ENCODE measurements at regions not wholly inside any gene's neighbourhood (a gene's known extent, or its start where the extent isn't known, plus 50 kb on each side); places are given as distances from the start of the nearest gene placed in this dataset.
A peak's percentile ranks its signal among the peaks of the same experiment; 100 is the strongest.
"Not testable (repeated sequence)": the region's sequence is repeated elsewhere in the genome, so short reads cannot be mapped to it uniquely, and the experiment has no call there.

GRCh38 chrX:150167482-150168324, 195.4 kb upstream of the MAMLD1 start:
- no peak for DNase-seq

- DNase-seq, result no peak
Measured at GRCh38 chrX:150182161-150182560, 181.0 kb upstream of the MAMLD1 start.

DNA sequence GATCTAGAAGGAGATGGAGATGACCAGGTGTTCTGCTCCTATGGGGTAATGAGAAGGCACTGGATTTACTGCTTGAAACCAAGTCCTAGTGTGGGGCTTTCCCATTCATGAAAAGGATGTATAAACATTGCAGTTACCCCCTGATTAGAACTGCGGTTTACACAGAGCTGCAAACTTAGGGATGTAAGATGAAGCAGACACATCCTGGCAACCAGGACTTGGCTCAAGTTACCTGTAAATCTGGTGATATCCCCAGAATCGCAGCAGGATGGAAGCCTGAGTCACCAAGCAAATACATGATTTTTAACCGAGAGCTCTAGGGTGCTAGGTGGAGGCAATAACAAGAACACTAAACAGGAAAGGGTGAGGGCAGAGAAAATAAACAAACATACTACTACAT, 178.6 kb upstream of the MAMLD1 start:
- no peak for DNase-seq

- DNase-seq, result no peak
Measured at GRCh38 chrX:150185766-150186165, 177.4 kb upstream of the MAMLD1 start.

DNA sequence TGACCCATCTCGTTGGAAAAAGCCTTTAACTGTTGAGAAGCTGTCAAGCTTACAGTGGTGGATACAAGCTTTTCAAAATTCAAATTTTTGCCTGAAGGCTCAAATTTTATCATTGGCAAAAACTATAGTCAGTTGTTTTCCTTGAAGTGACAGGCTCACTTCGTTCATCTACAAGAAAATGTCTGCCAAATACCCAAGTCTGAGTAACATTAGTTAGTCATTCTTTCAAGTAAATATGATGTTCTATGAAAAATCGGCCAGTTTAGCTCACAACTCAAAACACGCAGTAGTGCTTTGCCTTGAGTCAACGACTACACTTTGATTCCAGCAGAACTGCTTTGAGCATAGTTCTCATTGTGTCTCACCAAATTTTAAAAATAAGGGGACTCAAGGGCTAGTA, 170.3 kb upstream of the MAMLD1 start:
- no peak for DNase-seq

DNA sequence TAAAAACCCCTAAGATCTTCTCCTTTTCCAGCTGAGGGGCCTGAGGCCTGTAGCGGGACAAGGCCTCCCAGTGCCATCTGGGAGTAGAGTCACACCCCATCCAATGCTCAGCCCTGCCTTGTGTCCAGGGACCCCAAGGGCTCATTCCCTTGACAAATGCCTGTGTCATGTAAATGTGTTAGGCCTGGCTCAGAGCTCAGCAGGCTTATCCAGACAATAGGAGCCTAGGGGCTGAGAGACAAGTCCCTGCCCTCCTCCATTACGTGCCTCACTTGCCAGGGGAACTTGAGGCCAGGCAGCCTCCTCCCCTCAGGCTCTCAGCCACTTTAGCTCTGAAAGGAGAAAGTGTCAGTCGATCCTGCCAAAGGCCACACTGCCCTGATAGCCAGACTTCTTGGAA, 166.8 kb upstream of the MAMLD1 start:
- DNase-seq, result no peak

GRCh38 chrX:150197388-150197787, 165.7 kb upstream of the MAMLD1 start:
- no peak for DNase-seq

- no peak for DNase-seq
Measured at GRCh38 chrX:150198776-150199175, 164.3 kb upstream of the MAMLD1 start.

GRCh38 chrX:150199181-150199580, 163.9 kb upstream of the MAMLD1 start:
- DNase-seq, result no peak

- no peak for DNase-seq
Measured at GRCh38 chrX:150199803-150200202, 163.3 kb upstream of the MAMLD1 start.

GRCh38 chrX:150200361-150200760, 162.8 kb upstream of the MAMLD1 start:
- no peak for DNase-seq

DNA sequence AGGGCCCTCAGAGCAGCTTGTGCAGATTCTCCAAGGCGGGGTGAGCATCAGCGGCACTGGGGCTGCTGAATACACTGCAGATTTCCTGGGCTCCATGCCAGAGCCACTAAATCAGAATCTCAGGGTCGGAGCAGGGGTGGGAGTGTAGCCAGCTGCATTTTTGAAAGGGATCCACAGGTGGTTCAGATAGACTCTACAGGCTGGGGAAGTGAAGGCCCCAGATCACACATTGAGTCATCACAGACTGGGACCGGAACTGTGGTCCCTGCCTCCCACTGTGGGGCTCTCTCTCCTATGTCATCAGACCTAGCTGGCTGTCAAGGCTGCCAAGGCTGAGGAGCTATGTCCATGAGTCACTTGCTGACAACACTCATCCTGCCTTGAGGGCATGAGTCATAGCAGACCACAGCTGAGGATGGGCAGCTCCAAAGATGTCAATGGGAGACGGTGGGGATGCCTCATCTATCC, 162.3 kb upstream of the MAMLD1 start:
- DNase-seq, result peak; percentile 68

DNA sequence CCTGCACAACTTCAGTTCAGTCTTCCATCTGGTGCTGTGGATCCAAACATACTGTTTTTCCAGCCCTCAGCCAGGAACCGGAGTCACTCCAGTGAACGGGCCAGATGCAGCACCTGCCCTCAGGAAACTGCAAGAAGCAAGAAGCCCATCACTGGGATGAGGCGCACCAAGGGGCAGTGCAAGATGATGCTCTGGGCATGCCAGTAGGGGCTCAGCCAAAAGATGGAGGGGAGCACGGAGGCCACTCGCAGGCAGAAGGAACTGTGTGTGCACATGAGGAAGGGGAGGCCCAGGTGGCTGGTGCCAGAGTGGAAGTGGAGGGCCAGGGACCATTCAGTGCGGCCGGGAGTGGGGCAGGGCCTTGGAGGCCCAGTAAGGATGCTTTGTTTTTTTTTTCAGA, 161.7 kb upstream of the MAMLD1 start:
- DNase-seq, result no peak

DNA sequence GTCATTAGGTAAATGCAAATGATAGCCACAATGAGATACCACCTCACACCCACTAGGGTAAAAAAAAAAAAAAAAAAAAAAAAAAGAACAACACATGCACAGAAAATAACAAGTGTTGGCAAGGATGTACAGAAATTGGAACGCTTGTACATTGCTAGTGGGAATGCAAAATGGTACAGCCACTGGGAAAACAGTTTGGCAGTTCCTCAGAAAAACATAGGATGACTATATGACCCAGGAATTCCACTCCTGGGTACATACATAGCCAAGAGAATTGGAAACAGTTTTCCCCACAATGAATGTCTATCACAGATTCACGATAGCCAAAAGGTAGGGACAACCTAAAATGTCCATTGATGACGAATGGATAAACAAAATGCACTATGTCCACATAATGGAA, 161.3 kb upstream of the MAMLD1 start:
- DNase-seq, result no peak

DNA sequence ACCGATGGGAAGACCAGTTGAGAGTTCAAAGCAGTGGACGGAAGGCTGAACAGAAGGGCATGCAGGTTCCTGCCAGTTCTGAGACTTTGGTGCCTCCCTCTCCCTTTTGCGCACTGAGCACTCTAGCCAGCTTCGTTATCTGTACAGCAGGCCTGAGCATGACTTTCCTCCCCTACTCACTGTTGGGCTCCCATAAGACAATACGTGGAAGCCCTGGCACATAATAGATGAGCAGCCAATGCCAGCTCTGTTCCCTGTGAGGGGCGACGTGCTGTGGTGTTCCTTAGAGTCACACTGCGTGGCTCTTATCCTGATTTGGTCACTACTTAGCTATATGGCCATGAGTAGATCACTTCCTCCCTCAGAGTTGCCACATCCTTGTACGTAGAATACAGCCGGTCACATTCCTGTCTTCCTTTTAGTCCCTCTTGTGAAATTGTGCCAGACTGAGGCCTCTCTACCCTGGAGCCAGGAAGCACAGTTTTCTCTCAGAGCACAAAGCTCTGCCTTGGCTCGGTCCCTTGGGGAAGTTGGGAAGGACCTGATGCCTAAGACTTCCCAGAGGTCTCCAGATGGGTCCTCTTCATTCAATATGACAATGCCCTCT, 160.4 kb upstream of the MAMLD1 start:
- DNase-seq, result no peak

GRCh38 chrX:150203248-150203645, 159.9 kb upstream of the MAMLD1 start:
- no peak for DNase-seq

DNA sequence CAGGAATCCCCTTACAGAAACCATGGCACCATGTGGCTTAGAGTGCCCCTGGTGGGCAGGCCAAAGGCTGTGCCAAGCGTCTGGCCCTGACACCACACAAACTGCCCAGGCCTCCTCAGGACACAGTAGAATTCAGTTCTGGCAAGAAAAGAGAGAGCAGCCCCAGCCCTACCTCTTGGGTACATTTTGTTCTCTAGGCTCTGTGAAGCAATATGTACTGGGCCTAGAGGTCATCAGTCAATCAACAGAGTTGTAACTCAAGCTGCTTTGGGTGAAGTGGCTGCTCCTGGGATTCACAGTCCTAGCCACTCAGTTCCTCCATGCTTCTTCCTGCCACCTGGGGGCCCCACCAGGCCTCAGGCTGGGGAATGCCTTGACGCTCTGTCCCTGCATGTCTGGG, 158.1 kb upstream of the MAMLD1 start:
- no peak for DNase-seq

- DNase-seq, result no peak
Measured at GRCh38 chrX:150207733-150208132, 155.4 kb upstream of the MAMLD1 start.

DNA sequence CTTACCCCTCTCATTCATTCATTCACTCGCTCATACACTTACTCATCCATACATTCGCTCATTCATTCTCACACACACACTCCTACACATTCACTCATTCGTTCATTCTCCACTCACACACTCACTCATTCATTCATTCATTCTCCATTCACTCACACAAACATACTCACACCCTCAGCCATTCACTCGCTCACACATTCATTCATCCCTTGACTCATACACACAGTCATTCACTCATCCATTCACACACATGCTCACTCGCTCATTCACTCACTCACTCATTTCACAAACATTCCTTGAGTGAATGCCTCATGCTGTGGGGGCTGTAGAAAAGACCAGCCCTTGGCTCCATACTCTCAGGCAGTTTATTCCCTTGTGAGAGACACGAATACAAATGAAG, 151.1 kb upstream of the MAMLD1 start:
- no peak for DNase-seq

DNA sequence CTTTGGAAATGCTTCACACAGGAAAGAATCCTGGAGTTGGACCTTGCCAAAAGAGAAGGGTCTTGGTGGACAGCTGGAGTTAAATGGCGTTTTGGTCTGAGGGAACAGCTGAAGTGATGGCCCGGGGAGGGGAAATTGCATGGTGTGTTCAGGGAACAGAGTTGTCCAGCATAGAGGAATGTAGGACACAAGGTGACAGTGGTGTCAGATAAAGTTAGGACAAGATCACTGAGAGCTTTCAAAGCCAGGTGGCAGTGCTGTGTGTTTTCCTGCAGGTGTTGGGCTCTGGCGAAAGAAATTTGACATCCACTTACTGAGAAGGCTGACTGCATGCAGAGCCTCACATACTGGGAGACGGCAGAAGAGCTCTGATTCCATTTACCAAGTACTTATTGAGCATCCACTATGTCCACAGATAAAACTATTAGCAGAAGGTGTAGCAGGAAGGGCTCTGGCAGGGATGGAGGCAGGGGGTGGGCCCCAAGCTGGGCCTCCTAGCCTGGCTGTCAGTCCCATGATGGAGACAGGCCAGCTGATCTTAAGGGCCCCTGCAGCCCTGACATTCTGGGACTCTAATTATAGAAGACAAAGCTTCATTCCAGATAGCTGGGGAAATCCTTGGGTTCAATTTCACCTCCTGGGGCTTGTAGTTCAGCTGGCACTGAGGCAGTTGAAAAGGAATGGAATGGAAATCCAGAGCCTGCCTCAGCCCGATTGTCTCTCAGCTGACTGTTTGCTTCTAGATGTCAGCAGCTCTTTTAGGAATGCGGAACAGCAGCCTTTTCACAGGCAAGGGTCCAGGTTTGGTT, 150.2 kb upstream of the MAMLD1 start:
- no peak for DNase-seq

- DNase-seq, result no peak
Measured at GRCh38 chrX:150213481-150214030, 149.6 kb upstream of the MAMLD1 start.

DNA sequence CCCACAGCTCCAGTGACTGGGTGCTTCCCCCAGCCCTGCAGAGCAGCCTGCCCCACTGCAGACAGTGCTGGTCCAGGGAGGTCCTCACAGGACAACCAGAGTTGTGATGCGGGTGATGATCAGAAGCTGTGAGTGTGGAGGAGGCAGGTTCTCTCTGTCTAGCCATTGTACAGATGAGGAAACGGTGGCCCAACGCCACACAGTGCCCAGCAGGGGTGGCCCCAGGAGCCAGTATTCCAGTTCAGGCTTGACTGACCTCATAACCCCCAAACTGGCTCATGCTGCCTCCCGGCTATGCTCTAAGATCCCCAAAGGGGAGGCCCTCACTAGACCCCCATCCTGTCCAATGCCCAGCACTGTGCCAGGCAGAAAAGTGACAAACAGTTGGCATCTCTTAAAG, 147.1 kb upstream of the MAMLD1 start:
- DNase-seq, result not testable (repeated sequence)

DNA sequence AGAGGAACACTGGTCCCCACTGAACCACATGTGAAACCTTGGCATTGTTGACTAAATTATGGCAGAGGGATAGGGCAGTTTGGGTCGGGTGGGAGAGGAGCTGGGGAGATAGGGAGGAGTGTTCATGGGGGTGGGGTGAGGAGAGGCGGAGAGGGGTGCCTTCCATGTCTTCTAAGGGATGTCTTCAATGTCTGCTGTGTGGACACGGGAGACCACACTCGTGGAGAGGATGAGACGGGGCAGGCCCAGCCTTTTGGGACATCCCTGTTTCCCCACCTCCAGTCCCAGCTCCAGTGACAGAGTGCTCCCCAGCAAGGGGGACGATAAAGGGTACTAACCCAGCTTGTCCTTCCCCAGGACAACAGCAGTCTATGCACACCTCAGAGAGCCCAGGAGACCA, 146.4 kb upstream of the MAMLD1 start:
- no peak for DNase-seq

Data from stimulated activated CD8-positive, alpha-beta memory T cell treated with anti-CD3 and anti-CD28 coated beads, Interleukin-4, amount 100 ng/mL, for 48 hours (primary cell).